HG03432 (cell line): ENCODE measurements at regions not wholly inside any gene's neighbourhood (a gene's known extent, or its start where the extent isn't known, plus 50 kb on each side); places are given as distances from the start of the nearest gene placed in this dataset.

ENCODE experiments used
- ATAC-seq: cut with Tn5 transposase; IDR thresholded peaks from one replicate; pipeline ENCODE4 v1.9.1; 2021; ENCODE audit warnings: mild to moderate bottlenecking, moderate library complexity; ENCODE audit not compliant: unreplicated experiment

DNA sequence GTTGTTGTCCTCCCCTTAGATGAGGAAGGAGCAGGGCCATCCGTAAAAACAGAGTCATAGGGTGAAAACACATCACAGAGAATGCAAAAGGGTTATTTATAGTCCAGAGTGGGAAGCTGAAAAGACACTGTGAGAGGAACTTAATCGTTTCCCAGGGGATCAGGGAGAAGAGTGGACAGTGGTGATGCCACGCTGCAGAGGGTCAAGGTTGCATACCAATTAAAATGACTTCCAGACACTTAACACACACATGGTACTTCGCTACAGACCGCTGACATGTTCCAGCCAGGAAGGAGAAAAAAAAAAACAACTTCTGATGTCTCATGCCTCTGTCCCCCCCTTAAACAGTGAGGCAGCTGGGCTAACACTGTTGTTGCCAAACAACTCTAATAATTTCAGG is 713.8 kb upstream of the RBFOX1 start:
- ATAC-seq, result no peak

DNA sequence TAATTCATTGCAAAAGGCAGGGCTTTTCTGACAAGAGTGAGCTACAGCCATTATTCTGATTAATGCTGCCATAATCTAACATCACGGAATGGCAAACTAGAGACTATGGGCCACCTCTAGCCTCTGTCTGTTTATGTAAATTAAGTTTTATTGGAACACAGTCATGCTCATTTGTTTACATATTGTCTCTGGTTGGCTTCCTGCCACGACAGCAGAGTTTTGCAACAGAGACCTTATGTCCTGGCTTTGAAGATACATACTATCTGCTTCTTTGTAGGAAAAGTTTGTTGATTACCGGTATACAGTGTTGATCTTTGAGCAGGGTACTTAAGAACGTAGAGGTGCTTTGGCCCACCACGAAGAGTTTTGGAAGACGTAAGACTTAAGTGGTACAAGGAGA is 715.9 kb upstream of the RBFOX1 start:
- no peak for ATAC-seq

DNA sequence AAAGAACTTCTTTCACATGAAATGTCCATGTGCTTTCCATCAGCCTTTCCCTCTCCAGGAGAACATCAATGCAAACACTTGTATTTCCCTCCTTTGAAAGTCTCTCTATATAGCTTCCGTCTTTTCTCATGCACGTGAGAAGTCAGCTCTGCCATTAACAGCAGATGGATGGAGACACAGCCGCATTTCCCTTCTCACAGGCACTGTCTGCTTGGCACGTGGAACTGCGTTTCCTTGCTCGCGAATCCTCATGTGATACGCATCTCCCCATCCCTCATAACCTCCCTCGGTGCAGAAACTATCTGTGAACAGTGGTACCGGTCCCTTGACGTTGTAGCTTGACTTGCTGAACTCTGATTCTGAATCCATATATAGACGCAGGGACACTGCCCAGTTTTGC is 717.0 kb upstream of the RBFOX1 start:
- ATAC-seq, result no peak

DNA sequence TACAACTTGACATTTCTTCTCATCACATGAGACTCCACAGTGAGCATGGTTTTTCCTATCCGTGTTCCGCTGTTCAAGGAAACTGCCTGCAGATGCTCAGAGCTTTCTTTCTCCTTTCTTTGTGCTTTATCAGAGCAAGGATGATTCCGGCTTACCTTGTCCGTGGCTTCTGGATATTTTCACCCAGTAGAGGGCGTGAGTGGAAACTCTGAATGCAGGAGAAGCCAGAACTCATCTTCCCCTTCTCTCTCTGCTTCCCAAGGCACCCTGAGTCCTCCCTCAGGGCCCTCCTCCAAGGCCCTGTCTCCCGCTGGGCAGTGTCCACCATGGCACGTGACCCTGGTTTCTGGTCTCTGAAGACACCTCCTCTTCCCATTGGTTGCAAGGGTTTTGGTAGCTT is 721.1 kb upstream of the RBFOX1 start:
- ATAC-seq, result no peak

DNA sequence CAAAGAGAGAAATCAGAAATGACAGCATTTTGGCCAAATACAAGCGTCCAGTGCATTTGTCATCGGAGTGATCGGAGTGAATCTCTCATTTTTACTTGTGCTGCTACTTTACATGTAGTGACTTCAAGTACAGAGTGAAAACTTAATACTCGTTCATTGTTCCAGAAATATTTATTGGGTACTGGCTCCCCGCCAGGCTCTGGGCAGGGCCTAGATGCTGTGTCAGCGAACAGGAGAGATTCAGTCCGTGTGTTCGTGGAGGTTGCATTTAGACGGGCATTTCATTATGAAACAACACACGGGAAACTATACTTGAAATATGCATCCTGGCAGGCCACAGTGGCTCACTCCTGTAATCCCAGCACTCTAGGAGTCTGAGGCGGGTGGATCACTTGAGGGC is 727.2 kb upstream of the RBFOX1 start:
- ATAC-seq, result no peak

DNA sequence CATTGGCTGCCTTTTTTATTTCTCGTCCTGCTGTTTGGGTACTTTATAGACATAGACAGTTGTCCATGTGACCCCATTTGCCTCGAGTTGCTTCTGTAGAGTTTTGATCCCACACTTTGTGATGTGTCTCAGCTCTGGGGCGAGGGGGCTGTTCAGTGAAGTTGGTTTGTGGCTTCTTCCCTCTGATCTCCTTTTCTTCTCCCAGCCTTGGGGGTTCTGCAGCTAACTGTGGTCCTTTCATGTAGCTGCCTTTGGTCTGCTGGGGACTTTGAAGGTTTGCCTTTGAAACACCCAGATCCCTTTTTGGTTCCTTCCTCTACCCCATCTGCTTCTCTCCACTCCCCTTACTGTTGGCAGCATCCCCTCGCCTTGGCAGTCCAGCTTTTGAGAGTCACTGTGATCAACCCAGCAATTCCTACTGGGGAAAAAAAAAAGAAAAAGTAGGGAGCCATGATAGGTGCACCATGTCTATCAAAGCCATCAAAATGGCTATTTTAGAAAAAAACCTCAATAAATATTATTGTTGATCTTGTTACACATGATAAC is 728.8 kb upstream of the RBFOX1 start:
- ATAC-seq, result no peak

DNA sequence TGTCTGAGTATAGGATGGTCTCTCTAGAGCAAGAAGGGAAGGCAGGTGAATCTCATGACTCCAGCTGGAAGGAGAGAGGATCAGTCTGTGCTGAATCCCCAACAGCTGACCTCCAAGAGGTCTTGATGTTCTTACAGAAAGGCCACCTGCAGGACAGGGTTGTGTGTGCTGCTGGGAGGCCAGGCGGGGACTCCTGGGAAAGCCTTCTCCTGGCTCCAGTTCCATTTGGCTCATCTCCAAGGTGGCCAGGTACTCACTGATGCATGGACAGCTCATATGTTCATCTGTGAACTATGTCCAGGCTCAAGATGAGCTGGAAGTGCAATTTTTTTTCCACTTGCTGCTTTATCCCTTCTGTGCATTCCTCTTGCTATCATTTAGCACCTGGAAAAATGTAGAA is 730.2 kb upstream of the RBFOX1 start:
- ATAC-seq, result no peak

DNA sequence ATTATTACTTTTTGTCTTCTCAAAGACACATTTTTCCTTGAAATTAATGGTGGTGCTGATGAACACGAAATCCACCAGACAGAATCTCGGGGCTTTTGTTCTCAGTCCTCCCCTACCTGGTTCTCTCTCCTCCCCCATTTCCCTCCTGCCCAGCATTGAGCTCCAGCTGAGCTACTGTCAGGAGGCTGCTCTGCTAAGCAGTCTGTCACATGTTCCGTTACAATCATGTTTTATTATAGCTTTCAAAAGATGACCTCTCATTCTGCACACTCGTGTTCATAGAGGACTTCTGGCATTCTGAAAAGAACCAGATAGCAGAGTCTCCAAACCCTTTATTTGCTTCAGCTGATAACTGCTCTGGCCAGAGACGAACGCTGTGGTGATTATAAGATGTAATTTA is 732.5 kb upstream of the RBFOX1 start:
- no peak for ATAC-seq

DNA sequence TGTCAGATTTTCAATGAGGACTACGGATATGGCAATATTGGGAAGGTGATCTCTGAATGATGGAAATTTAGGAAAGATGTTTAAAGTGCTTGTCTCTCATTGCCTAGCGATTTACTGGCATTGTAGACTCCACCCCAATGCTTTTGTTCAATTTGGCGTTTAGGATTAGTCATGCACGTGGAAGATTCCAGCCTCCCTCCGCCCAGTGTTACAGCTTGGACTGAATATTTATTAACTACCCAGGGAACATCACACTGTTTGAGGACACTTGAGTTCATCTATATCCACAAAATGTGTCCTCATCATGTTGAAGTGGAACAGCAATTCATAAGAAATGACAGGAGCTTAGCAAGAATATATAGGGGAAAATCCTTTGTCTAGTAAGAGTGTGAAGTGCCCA is 738.8 kb upstream of the RBFOX1 start:
- no peak for ATAC-seq

DNA sequence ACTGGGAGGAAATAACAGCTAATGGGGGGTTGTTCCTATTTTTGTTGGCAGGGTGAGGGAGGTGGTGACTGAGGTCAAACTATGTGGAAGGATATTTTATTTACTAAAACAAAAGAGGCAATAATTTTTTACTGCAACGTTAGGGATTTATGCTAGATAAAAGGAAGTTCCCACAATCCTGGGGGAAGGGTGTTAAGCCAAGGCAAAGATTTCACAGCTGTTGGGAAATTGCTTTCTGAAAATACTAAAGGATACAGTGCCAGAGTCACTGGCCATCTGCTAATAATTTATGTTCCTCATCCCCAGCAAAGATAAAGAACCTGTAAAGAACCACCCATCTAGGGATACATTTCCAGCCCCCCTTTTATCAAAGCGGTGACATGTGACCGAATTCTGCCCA is 756.0 kb upstream of the RBFOX1 start:
- no peak for ATAC-seq

DNA sequence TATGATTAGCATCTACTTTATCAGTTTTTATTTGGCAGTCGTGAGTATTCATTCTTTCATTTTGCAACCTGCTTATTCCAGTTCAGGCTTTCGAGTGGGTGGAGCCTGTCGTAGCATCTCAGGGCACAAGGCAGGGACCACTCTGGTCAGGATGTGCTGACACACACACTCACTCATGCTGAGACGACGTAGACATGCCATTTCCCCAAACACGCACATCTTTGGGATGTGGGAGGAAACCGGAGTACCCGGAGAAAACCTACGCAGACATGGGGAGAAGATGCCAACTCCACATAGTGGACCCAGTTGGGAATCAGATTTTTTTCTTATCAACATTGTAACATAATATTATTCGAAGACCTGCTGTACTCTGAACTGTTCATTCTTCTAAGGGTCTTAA is 756.5 kb upstream of the RBFOX1 start:
- ATAC-seq, result no peak

DNA sequence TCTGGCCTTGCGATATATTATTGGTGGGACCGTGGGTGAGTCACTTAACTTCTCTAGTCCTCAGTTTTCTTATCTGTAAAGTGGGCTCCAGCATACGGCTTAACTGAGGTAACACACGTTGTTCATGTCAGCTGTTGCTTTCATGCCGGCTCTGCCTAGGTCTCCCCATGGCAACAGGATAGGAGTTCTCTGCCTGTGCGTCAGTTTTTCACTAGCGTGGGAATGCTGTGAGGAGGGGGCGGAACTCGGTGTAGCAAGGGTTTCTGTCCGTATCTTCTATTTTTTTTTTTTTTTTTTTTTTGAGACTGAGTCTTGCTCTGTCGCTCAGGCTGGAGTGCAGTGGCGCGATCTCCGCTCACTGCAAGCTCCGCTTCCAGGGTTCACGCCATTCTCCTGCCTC is 758.5 kb upstream of the RBFOX1 start:
- no peak for ATAC-seq

DNA sequence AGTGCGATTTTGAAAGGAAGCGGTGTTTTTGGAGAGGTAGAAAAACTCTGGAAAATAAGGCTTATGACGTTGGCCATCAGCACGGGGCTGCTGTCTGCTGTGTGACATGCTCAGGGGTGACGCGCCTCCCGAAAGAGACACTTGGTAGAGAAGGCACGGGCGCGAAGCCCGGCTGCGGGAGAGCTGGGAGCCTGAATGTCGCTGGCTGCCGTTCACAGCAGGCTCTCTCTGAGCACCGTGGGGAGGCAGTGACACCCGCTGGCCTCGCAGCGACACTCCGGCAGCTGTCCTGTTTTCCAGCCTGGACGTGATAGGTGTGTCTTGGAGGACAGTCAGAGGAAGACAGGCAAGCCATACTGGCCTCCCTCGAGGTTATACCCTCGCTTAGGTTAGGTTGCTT is 759.1 kb upstream of the RBFOX1 start:
- no peak for ATAC-seq

DNA sequence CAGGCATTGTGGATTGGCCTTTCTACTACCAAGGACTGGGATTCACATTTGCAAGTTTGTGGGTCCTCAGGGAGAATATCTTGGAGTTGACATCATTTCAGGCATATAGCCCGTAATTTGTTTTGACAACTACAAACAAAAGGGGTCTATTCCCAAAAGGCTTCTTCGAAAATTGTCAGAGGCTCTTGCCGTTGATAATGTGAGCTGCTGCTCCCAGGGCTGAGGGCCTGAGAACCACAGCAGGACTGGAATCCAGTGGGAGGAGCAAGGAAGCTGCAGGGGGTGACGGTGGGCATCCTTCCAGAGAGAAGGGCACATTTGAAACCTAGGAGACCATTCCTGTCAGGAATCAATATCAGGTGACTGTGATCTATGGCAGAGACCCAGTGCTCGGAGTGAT is 761.6 kb upstream of the RBFOX1 start:
- no peak for ATAC-seq

DNA sequence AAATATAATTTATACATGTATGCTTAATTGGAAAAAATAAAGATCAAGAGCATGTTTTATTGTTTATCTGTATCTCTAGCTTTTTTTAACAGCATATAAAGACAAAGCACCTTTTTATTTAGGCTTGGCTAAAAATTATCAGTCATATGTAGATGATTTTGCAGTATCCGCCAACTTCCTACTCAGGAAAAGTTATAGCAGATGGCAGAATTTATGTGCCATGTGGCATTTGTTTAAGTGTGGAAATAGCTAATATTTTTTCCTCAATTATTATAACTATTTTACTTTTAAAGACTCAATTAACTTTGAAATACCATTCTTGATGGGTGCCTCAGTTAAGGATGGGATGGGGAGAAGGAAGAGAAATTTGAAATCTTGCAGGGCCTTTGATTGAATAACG is 762.1 kb upstream of the RBFOX1 start:
- no peak for ATAC-seq

DNA sequence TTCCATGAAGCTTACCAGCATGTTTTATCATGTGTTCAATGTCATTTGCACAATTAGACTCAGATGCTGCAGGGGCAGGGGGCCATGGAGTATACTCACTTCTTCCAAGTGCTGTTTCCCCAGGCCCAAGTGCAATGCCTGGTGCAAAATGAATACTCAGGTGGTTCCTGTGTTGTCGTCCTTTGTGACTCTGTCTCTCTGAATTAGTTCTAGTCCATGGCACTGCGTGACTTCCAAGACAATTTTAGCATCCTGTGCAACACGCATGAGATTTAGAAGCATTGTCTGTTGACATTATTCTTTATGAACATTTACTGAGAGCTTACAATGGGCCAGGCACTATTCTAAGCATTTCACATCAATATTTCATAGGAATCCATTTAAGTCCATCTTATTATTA is 769.7 kb upstream of the RBFOX1 start:
- ATAC-seq, result no peak

DNA sequence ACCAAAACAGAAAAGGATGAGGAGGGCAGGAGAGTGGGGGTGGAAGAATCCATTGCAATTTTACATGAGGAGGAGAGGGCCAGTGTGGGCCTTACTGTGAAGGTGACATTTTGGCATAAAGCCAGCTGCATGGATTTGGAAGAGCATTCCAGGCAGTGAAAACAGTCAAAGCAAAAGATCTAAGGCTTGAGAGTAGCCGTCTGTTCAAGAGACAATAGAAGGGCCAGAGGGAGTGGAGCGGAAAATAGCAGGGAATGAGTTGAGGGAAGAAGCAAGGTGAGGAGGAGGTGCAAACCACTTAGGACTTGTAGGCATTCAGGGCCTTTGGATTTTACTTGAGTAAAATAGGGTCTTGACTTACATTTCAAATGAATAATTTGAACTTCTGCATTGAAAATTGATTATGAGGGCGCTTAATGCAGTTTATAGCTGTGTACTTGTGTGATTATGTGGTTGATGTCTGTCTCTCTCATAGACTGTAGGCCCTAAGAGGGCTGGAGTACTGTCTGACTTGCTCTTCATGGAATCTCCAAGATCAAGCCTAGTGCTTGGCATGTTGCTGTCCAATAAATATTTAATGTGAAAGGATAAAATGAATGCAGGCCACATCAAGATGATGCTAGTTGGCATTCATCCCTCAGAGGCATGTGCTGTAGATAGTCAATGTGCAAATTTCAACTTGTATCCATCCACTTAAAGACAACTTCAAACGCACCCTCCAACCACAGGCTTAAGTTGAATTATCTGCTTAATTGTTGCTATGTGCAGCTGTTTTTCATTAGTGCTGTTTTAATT is 772.1 kb upstream of the RBFOX1 start:
- ATAC-seq, result no peak

DNA sequence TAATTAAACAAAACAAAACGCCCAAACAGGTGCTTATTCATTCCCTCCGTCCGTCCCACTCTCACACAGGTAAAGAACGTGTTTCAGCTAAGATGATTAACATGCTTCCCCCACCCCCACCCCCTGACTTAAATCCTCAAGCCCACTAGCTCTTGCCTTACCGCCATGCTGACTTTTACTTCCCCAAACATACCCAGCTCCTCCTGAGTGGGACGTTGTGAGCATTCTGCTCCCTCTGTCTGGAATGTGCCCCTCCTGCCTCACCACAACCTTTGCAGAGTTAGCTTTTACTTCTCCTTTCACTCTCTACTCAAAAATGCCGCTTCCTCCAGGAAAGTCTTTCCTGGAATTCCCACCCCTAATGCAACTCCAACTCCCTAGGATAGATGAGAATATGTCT is 774.0 kb upstream of the RBFOX1 start:
- no peak for ATAC-seq

DNA sequence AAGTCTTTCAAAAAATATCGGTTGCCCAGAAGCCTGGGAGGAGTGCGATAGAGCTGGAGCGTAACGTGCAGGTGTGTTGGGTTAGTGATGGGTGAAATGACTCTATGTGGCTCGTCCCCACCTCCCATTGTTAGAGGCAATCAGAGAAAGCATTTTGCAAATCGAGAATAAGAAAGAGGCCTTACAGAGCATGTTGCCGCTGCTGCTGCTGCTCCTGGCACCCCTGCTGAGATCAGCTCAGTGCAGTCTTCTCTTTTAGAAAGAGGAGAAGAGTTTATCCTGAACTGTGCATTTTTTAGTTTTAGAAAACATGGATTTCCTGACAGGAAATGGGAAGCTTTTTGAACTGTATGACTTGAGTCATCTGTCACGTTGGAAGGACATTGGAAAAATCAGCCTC is 774.5 kb upstream of the RBFOX1 start:
- no peak for ATAC-seq

DNA sequence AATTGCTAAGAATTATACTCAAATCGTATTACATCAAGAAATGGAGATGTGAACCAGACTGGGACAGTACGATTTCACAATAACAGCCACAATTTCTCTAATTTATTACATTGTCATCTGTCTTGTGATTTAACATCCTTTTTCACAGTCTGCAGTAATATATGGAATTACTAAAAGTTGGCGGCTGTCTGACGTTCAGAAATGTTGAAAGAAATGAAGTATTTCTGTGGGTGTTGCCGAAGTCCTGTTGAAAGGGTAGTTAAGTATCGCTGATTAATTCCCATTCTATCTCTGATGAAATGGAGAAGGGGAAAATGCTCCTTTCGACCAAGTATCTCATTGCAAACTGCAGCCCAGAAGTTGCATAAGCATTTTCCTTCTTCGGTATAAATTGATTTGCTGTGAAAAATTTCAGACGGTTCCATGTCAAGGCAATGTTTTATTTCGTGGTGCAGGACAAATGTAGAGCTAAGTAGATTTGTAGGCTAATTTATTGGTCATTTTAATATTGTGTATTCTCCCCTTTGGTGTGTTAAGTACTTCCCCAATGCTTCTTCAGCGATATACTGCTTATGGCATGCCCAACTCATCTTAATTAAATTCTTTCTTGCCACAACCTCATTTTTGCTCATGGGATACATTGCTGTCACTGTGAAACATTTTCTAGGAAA is 775.2 kb upstream of the RBFOX1 start:
- ATAC-seq, result no peak

DNA sequence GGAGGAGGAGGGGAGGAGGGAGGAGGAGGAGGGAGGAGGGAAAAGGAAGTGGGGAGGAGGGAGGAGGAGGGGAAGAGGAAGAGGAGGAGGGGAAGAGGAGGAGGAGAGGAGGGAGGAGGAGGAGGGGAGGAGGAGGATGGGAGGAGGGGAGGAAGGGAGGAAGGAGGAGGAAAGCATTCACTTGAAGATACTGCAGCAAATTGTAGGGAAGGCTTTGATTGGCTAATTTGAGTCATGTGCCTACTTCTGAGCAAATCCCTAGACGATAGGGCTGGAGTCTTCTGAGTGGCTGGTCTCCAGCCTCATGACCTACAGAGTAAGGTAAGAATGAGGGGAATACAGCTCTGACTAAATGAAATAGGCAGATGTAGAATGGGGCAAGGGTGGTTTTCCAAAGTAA is 783.2 kb upstream of the RBFOX1 start:
- no peak for ATAC-seq

DNA sequence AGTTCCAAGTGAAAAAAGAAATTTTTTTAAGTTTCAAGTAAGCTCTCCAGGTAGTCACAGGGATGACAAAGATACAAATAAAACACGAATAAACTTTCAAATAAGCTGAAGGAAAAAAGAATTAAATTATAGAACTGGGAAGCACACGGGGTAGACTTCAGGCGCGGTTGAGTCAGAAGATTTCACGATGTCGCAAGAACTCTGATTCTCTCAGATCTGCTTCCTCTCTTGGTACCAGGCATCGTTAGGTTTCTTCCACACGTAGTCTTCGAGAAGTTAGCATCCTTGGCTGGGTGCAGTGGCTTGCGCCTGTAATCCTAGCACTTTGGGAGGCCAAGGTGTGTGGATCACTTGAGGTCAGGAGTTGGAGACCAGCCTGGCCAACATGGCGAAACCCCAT is 784.1 kb upstream of the RBFOX1 start:
- no peak for ATAC-seq

DNA sequence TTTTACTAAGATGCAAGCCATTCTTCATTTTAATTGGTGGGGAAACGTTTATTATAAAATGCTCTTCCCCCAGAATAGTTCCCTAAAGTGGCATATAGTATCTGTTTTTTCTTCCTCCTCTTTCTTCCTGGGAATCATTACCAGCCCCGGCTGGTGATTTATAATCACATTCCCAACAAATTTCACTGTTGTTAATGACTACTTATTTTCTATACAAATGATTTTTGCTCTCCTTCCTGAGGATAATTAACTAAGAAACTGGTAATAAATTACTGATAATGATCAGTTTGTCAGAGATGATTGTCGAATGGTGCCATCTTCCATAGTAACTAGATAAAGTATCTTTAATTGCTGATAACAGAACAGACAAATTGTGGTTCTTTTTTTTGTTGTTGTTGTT is 785.5 kb upstream of the RBFOX1 start:
- ATAC-seq, result no peak
